HG03097 (cell line): ENCODE measurements at regions not wholly inside any gene's neighbourhood (a gene's known extent, or its start where the extent isn't known, plus 50 kb on each side); places are given as distances from the start of the nearest gene placed in this dataset.
"Not testable (repeated sequence)": the region's sequence is repeated elsewhere in the genome, so short reads cannot be mapped to it uniquely, and the experiment has no call there.

Source experiments
- ATAC-seq: cut with Tn5 transposase; IDR thresholded peaks from one replicate; pipeline ENCODE4 v1.9.1; 2021; ENCODE audit not compliant: unreplicated experiment, low FRiP score

DNA sequence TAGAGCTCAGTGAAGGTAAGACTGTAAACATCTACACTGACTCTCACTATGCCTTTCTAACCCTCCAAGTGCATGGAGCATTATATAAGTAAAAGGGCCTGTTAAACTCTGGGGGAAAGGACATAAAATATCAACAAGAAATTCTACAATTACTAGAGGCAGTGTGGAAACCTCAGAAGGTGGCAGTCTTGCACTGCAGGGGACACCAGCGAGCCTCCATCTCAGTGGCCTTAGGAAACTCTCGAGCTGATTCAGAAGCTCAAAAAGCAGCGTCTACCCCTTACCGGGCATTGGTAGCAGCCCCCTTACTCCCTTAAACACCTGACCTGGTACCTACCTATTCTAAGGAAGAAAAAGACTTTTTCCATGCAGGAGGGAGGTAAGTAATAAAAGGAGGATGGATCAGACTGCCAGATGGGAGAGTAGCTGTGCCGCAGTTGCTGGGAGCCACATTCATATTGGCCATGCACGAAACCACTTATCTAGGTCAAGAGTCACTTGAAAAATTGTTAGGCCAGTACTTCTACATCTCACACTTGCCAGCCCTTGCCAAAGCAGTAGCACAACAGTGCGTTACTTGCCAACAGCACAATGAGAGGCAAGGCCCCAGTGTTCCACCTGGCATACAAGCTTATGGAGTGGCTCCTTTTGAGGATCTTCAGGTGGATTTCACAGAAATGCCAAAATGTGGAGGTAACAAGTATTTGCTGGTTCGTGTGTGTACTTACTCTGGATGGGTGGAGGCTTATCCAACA, 258.8 kb upstream of the PRKX start:
- not testable (repeated sequence) for ATAC-seq

DNA sequence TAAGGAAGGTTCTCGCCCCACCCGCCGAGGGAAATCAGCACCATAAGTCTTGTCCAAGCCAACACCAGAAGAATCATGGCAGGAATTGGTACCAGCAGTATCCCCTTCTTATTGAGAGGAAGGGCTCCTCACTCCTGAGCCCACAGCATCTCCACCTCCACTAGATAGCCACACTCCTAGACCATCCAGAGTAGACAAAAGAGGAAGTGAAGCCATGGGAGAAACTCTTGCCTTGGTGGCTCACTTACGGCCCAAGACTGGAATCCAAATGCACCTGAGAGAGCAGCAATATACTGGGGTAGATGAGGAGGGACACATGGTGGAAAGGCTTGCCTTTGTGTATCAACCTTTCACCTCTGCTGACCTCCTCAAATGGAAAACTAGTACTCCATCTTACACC, 255.3 kb upstream of the PRKX start:
- ATAC-seq, result no peak

DNA sequence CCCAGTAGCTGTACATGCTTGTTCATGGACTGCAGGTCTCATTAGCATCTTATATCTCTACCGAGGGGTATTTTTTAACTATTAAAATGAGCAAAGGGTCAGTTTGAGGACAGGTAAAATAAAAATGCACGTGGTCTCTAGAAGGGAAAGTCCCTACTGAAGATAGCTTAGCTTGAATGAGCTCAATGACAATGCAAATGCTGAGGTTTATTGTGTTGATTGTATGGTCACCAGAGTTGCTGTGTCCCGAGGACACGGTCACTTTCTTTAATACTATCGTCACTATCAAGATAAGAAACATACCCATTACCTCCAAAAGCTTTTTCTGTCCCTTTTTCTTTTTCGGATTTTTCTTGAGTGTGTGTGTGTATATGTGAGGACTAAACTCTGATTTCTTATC, 250.5 kb upstream of the PRKX start:
- ATAC-seq, result peak; percentile 76

DNA sequence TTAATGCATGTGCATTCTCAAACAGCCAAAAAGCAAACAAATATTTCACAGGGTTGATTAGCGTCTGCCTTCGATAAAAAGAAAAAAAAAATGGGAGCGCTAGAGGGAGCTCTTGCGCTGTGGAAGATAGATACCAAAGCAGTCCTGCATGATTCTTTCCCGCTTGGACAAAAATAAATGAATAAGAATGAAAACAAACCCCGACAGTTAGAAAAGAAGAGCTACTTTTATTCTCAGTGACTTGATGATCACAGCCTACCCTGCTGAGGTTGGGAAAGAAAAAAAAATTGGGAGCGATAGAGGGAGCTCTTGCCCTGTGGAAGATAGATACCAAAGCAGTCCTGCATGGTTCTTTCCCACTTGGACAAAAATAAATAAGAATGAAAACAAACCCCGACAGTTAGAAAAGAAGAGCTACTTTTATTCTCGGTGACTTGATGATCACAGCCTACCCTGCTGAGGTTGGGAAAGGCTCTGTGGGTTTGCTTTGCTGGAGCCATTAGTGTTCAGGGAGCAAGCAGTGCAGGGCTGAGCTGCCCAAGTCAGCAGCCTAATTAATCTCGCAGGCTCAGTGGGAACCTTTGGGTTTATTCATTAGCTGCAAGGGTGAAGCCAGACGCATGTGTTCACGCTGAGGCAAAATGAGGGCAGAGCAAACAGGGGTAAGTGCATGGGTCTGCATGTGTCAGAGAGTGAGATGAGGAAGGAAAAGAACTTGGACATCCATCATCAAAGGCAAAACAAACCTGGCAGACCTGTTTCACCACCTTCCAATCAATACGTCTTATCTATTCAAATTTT, 249.3 kb upstream of the PRKX start:
- ATAC-seq, result no peak

DNA sequence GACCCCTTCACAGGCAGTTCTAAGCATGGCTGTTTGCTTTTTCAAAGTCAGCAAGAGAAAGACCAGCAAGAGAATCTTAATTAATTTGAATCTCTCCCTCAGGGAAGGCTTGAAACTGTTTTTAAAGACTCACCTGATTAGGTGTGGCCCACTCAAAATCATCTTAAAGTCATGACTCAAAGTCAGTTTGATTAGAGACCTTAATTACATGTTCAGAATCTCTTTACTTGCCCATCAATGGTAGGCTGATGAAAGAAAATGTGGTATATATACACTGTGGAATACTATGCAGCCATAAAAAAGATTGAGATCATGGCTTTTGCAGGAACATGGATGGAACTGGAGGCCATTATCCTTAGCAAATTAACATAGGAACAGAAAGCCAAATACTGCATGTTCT, 247.5 kb upstream of the PRKX start:
- ATAC-seq, result no peak

DNA sequence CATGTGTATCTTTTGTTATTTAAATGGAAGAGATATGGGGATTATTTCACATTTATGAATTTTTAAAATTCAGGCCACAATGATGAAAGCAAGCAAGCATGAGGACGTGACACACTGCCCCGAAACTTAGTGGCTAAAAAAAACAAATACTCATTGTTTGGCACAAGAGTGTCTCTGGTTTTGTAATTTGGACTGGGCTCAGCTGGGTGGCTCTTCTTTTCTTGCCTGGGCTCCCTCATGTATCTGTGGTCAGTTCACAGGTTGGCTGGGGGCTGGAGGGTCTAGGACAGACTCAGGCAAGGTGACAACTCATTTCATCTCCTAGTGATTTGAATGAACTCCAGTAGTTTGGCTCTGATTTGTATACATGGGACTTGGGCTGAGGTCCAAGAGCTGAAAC, 238.4 kb upstream of the PRKX start:
- no peak for ATAC-seq

DNA sequence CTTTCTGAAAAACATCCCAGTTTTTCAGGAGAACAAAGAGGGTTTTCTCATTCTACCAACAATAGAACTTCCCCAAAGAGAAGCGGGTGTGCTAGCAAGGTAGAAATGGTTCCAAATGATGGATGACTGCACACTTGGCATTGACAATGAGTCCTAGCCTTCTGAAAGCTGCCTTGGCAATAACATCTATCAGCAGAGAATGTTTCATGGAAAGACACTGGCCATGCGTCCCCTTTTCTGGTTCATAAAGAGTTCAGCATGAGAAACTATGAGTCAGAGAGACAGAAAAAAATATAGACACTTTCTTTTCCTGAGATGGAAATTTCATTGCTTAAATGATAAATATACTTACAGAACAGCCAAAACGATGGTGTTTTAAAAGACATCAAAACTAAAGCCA, 236.9 kb upstream of the PRKX start:
- ATAC-seq, result no peak

DNA sequence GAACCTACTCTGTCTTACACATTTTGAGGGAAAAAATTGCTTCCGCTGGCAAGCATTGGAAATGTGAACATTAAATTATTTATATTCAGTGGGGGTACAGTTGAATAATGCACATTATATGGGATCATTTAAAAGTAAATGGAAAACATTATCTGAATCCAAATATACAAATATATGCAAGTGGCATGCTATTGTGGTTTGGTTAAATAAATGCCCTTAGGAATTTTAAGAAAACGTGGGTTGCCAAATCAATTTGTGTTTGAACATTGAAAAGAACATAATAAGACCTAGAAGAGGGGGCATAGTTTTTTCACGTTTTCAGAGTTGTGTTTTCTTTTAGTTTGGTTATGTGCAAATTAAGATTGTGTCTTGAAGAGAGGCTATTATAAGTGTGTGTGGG, 230.5 kb upstream of the PRKX start:
- no peak for ATAC-seq

DNA sequence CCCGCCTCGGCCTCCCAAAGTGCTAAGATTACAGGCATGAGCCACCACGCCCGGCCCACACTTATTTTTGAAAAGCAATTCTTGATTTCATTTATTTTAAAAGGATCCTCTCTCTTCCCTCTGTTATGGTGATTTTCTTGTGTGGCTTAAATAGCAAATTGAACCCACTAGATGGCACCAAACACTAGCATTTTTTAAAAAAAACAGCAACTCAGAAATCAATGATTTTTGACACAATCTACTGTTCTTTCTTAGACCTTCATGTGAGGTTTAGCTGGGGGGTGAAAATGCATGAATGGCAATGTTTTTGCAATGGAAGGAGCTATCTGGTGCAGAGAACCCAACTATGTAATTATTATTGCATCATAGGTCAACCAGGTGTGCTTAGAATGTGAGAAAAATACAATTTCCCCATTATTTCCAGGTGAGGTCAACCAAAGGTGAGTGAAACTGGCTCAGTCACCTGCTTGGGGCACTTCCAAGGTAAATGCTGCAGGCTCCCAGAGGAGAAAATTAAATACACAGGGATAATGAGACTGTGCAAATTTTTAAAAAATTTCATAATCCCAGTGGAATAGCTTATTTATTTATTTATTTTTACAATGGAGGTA, 226.7 kb upstream of the PRKX start:
- no peak for ATAC-seq

DNA sequence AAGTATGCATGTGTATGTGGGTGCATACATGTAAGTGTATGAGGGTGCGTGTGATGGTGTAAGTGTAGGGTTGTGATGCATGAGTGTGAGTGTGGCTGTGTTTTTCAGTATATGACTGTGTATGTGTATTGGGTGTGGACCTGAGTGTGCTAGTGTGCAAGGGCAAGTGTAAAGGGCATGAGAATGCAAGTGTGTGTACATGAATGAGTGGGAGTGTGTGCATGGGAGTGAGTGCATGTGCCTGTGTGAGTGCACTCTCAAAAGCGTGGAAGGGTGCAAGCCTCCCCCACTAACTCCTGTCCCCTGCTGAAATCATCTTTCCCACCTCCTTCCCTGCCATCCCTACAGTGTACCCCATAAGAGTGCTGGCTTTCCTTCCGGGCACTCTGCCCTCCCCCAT, 225.1 kb upstream of the PRKX start:
- ATAC-seq, result no peak

DNA sequence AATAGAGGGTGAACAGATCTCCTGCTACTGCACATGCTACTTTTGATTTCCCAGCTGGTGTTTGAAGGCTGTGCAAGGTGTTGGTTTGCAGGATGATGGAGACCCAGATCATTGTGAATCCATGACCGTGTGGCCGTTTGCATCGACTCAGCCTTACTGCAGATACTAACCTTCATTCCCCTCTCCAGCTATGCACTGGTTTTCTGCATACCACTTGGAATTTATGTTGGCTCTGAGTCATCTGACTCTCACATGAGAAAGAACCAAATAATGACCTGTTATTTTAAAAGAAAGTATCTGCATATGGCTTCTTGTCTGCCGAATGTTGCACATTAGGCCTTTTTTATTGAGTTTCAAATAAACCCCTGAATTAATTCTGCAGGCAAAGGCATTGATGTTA, 221.7 kb upstream of the PRKX start:
- not testable (repeated sequence) for ATAC-seq

DNA sequence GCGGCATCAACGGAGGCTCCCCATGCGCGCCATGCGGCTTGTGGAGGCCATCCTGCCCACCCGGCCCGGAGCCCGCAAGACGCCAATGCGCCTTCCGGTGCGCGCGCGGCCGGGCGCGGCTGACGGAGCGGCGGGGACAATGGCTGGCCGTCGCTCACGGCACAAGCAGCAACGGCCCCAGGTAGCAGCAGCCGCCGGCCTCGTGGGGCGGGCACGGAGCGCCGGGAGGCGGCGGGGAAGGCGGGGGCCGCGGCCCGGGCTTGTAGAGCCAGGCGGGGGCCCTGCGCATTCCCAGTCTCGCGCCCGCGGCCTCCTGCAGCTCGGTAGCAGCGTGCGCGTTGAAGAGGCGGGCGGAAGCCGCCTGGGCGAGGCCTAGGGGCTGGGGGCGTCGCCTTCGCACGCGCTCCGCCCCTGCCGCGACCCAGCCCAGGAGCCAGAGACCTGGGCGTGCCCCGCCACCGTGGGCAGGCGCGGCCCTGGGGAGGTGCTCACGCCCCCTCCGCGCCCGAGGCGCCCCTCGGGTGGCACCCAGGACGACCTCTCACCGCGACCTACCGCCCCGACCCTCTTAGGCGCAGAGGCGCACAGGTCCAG, 207.1 kb upstream of the PRKX start:
- peak; percentile 100 for ATAC-seq

DNA sequence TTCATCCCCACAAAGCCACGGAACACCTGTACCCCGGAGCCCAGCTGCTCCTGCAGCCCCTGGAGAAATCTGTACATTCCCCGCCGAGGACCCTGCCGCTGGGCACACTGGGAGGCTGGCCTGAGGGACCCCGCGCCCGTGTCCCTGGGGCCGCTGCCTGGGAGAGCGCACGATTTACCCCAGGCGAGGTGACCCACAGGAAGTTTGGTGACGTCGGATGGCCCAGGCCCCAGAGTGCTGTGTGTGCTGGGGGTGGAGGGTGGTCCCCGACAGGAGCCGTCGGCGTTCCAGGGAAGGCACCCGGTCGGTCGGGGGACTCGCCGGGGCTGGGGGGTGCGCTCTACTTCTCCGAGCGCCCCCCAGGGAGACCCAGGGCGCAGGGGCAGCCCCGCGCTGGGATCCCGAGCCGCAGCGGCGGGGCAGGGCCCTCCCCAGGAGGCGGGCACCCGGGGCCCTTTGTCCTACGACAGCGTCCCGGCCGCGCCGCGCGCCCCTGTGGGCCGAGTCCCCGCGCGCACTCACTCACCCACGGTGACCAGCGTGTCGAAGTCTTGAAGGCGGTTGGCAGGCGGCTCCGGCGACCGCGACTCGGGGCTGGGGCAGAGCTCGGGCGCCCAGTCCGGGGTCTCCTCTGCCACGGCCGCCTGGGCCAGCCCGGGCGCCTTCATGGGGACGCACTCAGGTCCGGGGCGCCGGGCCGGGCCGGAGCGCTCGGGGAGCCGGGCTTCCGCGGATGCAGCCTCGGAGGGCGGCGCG, 206.4 kb upstream of the PRKX start:
- ATAC-seq, result peak; percentile 28

DNA sequence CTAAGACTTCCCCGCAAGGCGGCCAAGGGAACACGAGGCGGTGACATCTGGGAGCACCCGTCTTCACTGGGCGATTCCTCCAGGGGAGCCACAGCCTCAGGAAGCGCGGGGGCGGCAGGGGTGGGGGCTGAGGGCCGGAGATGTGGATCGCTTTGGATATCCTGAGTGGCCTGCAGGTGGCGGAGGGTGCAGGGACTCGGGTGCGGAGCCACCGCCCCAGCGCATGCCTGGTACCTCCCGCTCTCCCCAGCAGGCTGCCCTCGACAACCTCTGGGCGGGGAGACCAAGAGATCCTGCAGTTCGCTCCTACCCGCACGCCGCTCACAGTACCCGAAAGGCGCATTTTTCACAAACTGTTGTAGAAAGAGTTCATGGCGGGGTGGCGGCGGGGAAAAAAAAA, 201.4 kb upstream of the PRKX start:
- not testable (repeated sequence) for ATAC-seq

DNA sequence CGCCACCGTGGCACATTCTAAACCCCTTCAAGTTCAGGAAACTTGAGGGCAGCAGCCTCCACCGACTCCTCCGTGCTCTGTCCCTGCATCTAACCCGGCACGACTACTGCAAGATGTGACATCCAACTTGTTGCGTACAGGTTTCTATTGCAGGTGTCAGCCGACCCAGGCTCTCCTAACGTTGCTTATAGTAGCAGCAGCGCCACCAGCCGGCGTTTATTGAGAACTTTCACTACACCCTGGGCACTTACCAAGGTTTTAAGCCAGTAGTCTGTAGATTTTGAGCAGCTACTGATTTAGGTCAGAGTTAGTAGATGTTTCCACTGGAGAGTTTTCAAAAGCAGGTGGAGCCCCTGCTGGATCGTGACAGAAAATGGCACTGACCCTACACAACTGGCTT, 200.6 kb upstream of the PRKX start:
- ATAC-seq, result not testable (repeated sequence)

DNA sequence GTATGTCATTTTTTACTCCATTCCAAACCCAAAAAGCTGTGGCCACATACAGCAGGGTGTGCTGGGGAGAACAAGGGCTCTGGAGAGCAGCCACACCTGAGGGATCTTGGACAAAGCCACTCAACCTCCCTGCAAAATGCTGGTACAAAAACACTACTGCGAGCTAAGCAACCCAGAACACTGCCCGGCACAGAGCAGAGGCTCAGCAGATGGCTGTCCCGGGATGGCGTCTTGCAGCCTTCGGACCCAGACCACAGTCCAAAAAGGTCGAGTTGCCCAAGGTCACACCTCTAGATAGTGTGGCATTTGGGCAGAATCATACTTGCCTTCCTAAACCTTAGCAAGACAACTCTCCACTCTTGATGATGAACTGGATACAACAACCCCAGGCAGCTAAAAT, 197.6 kb upstream of the PRKX start:
- ATAC-seq, result not testable (repeated sequence)

DNA sequence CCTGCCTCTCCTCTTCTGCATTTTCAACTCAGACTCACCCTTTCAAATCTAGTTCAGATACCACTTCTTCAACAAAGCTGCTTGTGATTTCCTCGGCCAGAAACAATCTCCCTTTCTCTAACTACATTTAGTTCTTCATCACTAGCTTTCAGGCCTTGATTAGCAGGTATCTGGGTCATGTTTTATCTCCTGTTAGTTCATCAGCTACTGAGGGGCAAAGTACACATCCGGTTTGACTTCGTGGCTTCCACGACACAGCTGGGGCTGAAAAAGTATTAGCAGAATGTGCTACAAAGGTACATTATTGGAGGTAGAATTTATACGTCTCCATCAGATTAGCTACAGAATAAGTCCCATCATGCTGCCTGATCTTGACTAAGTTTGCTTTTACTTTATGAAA, 197.2 kb upstream of the PRKX start:
- ATAC-seq, result not testable (repeated sequence)

DNA sequence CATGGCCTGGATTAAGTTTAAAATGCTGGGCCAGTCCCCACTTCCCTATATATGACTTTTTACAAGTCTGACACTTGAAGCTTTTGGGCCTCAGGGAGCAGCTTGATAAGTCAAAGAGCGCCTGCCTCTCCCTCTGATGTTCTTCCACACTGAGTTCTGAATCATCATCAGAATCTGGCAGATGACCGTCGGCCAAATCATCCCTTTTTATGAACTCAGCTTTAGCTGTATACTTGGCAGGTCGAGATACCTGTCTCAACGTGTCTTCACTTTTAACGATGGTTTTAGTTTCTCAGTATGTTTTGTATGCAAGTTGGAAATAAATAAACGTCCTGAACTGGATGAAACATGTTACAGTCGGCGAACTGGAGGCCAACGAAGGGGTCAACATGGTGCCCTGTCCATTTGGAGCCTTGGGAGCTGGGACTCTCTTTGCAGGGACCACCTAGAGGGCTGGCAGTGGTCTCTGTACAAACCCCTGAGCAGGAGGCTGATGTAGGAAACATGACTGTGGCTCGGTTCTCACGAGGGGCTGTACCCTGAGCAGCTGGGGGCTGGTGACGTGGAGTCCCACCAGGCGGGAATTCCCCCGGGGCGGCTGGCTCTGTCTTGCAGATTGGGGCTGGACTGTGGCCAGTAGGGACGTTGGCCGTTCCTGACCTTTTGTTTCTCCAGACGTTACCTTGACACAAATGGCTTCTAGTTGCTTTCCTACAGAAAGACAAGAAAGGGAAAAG, 192.2 kb upstream of the PRKX start:
- ATAC-seq, result not testable (repeated sequence)

DNA sequence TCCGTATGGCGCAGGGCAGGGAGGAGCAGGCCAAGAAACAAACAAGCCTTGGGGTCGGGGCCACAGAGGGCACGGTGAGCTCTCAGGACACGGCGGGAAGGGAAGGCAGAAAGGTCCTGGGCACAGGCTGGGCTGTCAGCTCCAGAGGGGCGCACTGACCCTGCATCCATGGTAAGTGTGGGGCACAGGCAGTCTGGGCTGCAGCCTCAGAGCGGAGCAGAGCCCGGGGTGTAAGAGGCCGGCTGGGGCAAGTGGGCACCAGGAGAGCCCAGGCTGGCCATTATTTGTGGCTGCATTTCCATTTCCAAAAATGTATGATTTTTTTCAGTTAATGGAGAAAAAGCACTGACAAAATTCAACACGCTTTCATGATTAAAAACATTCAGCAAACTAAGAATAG, 188.8 kb upstream of the PRKX start:
- not testable (repeated sequence) for ATAC-seq

DNA sequence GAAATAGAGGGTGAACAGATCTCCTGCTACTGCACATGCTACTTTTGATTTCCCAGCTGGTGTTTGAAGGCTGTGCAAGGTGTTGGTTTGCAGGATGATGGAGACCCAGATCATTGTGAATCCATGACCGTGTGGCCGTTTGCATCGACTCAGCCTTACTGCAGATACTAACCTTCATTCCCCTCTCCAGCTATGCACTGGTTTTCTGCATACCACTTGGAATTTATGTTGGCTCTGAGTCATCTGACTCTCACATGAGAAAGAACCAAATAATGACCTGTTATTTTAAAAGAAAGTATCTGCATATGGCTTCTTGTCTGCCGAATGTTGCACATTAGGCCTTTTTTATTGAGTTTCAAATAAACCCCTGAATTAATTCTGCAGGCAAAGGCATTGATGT, 183.3 kb upstream of the PRKX start:
- ATAC-seq, result not testable (repeated sequence)
